ENCODE measurements at regions not wholly inside any gene's neighbourhood (a gene's known extent, or its start where the extent isn't known, plus 50 kb on each side); places are given as distances from the start of the nearest gene placed in this dataset.

DNA sequence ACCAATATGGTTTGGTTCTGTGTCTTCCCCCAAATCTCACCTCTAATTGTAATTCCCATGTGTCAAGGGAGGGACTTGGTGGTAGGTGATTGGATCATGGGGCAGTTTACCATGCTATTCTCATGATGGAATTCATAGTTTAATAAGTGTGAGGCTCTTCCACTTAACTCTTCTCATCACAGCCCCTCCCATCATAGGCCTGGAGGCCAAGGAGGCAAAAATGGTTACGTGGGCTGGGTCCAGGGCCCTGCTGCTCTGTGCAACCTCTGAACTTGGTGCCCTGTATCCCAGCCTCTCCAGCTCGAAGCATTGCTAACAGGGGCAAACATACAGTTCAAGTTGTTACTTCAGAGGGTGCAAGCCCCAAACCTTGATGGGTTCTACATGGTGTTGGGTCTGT, 232.7 kb downstream of the ADGRG6 start:
- Histone ChIP-seq H3K4me2 (no peak overlapping the region), H3K9me2 (no peaks in the 10 kb centered on the region), H3K27me3 (ENCODE audit: insufficient read depth) (no peaks in the 10 kb centered on the region), H3K9me3 (no peaks in the 10 kb centered on the region), H3K4me1 (ENCODE audit: control insufficient read depth in 1 of 2, insufficient read depth in 2 of 2, low read depth in 1 of 2, low read length in 1 of 2) (no peaks in the 10 kb centered on the region), H3K9ac (no peak overlapping the region), H3F3A (replicated peaks; ENCODE audit: insufficient read depth) (no peaks in the 10 kb centered on the region), H3K4me3 (ENCODE audit: low read depth in 2 of 2, low read length in 1 of 2) (no peak overlapping the region), H3K36me3 (replicated peaks in 1 of 2; ENCODE audit: control insufficient read depth in 1 of 2, insufficient read depth in 2 of 2, low read length in 1 of 2) (no peaks in the 10 kb centered on the region), H3K27ac (ENCODE audit: low read depth in 2 of 2, low read length in 1 of 2) (no peak overlapping the region), H3K79me2 (ENCODE audit: insufficient read depth) (no peaks in the 10 kb centered on the region), H2AFZ (ENCODE audit: low read depth) (no peak overlapping the region), H4K20me1 (ENCODE audit: insufficient read depth) (no peaks in the 10 kb centered on the region)
- ChIA-PET CTCF (interaction anchor here (0.9 kb wide), 1 partner anchor 60 kb away, joined by 3 read pairs; no protein-coding TSS in a partner anchor), POLR2A (no interaction called here)
- DNase-seq = no peak
- TF ChIP-seq FOSL2 (IDR thresholded peaks at IDR 0.05; ENCODE audit: borderline replicate concordance, low read depth) (no peak), NFIC (IDR thresholded peaks at IDR 0.05; ENCODE audit: borderline replicate concordance) (no peak), TEAD4 (IDR thresholded peaks at IDR 0.05; ENCODE audit: borderline replicate concordance, insufficient read depth) (no peak), FOXJ3 (CRISPR knock-in tag; IDR thresholded peaks at IDR 0.05) (no peak), MXI1 (IDR thresholded peaks at IDR 0.05; ENCODE audit: low read depth, low read length) (no peak), SIN3A (IDR thresholded peaks at IDR 0.05; ENCODE audit: borderline replicate concordance, low read depth, low read length) (no peak), TCF12 (IDR thresholded peaks at IDR 0.05) (no peak), TAF1 (IDR thresholded peaks at IDR 0.05; ENCODE audit: borderline replicate concordance, low read depth, low read length) (no peak), RFX5 (IDR thresholded peaks at IDR 0.05; ENCODE audit: low read length) (no peak), ZBTB33 (IDR thresholded peaks at IDR 0.05; ENCODE audit: borderline replicate concordance, low read depth) (no peak), PBX3 (IDR thresholded peaks at IDR 0.05) (no peak), CTCF (IDR thresholded peaks at IDR 0.05) (no peak), CHD2 (IDR thresholded peaks at IDR 0.05; ENCODE audit: low read length, partially characterized antibody) (no peak), FOXM1 (IDR thresholded peaks at IDR 0.05; ENCODE audit: low read depth) (no peak), RAD21 (IDR thresholded peaks at IDR 0.05; ENCODE audit: low read length) (no peak), RCOR1 (IDR thresholded peaks at IDR 0.05; ENCODE audit: low read length) (no peak), EZH2phosphoT487 (IDR thresholded peaks at IDR 0.05; ENCODE audit: borderline replicate concordance, low read depth) (no peak), MEF2A (IDR thresholded peaks at IDR 0.05; ENCODE audit: borderline replicate concordance, low read depth) (no peak), NRF1 (IDR thresholded peaks at IDR 0.05; ENCODE audit: low read depth, low read length) (no peak)
- TF ChIP-seq, protein P1, sequence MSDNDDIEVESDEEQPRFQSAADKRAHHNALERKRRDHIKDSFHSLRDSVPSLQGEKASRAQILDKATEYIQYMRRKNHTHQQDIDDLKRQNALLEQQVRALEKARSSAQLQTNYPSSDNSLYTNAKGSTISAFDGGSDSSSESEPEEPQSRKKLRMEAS (IDR thresholded peaks at IDR 0.05; ENCODE audit: low read depth) = no peak
- 15% methylated on average over 2 of the region's 2 CpGs for WGBS (ENCODE audit: low lambda C conversion rate)

Measured in SK-N-SH (cell line).